WTC11 (cell line): ENCODE measurements at regions not wholly inside any gene's neighbourhood (a gene's known extent, or its start where the extent isn't known, plus 50 kb on each side); places are given as distances from the start of the nearest gene placed in this dataset.

Source experiments
- ATAC-seq: fragments of 200-7000 bp; cut with Tn5 transposase; 2 replicates; pipeline ENCODE4 v1.10.0; 2021; ENCODE audit warnings: mild to moderate bottlenecking, moderate library complexity
- CTCF ChIA-PET: fragments of 300-600 bp; sonication (Branson Sonifier 250); formaldehyde crosslinking; loops from one replicate; lab custom pipeline; 2021; ENCODE audit warnings: antibody characterized with exemption; lab: Charles Lee
- POLR2A ChIA-PET: fragments of 350-600 bp; sonication (Branson Sonifier 250); formaldehyde crosslinking; loops from one replicate; lab custom pipeline; 2021; ENCODE audit warnings: antibody characterized with exemption; lab: Charles Lee
- DNase-seq: peaks from one replicate; pipeline ENCODE4 v3.0.0; 2021; ENCODE audit warnings: low spot score
- H3K27ac Mint-ChIP-seq: 2 replicates; pipeline ENCODE4 v1.8.0; 2021; ENCODE audit warnings: mixed read lengths
- H3K27me3 Mint-ChIP-seq: 2 replicates; pipeline ENCODE4 v1.8.0; 2021; ENCODE audit warnings: low read depth, mild to moderate bottlenecking, moderate library complexity, mixed read lengths
- H3K36me3 Mint-ChIP-seq: 2 replicates; pipeline ENCODE4 v1.8.0; 2021; ENCODE audit warnings: mixed read lengths
- H3K4me1 Mint-ChIP-seq: 2 replicates; pipeline ENCODE4 v1.8.0; 2022; ENCODE audit warnings: mixed read lengths
- H3K4me3 Mint-ChIP-seq: 2 replicates; pipeline ENCODE4 v1.8.0; 2021; ENCODE audit warnings: mild to moderate bottlenecking, moderate library complexity, mixed read lengths
- H3K9me3 Mint-ChIP-seq: 2 replicates; pipeline ENCODE4 v1.8.0; 2021; ENCODE audit warnings: mixed read lengths
- CREB1 ChIP-seq: sonication (generic); formaldehyde crosslinking; IDR thresholded peaks from 2 replicates; pipeline ENCODE4 v1.8.0; 2023; ENCODE audit warnings: mild to moderate bottlenecking, missing genetic modification reagents
- ETV6 ChIP-seq: sonication (generic); formaldehyde crosslinking; IDR thresholded peaks from 2 replicates; pipeline ENCODE4 v1.8.1; 2022; ENCODE audit warnings: mild to moderate bottlenecking, missing genetic modification reagents
- GABPB1 ChIP-seq: sonication (generic); formaldehyde crosslinking; IDR thresholded peaks from 2 replicates; pipeline ENCODE4 v1.8.1; 2023; ENCODE audit warnings: mild to moderate bottlenecking, missing genetic modification reagents
- NFE2L1 ChIP-seq: sonication (generic); formaldehyde crosslinking; IDR thresholded peaks from 2 replicates; pipeline ENCODE4 v1.8.1; 2023; ENCODE audit warnings: missing genetic modification reagents
- OVOL2 ChIP-seq: fragments of 250-450 bp; sonication (Bioruptor Pico); IDR thresholded peaks from 2 replicates; pipeline ENCODE4 v1.9.0; 2021; ENCODE audit warnings: mild to moderate bottlenecking, borderline replicate concordance
- ZNF219 ChIP-seq: sonication (generic); formaldehyde crosslinking; IDR thresholded peaks from 2 replicates; pipeline ENCODE4 v1.8.0; 2023; ENCODE audit warnings: missing genetic modification reagents, mild to moderate bottlenecking, borderline replicate concordance
- ZNF671 ChIP-seq: fragments of 250-450 bp; sonication (Bioruptor Pico); IDR thresholded peaks from 2 replicates; pipeline ENCODE4 v1.8.0; 2021; ENCODE audit warnings: mild to moderate bottlenecking
- TF ChIP-seq, protein P1 (sequence below): sonication (generic); formaldehyde crosslinking; IDR thresholded peaks from 2 replicates; pipeline ENCODE4 v1.8.0; 2022; ENCODE audit warnings: mild to moderate bottlenecking, missing genetic modification reagents
- TF ChIP-seq, protein P2 (sequence below): fragments of 250-450 bp; sonication (Bioruptor Pico); IDR thresholded peaks from 2 replicates; pipeline ENCODE4 v1.8.0; 2021; ENCODE audit warnings: mild to moderate bottlenecking
- TF ChIP-seq, protein P3 (sequence below): fragments of 200-600 bp; IDR thresholded peaks from 2 replicates; pipeline ENCODE4 v1.8.0; 2022; ENCODE audit warnings: antibody characterized with exemption
- TF ChIP-seq, protein P4 (sequence below): sonication (generic); formaldehyde crosslinking; conservative IDR thresholded peaks from 2 replicates; pipeline ENCODE4 v1.8.1; 2022; ENCODE audit warnings: mild to moderate bottlenecking, missing genetic modification reagents
- TF ChIP-seq, protein P5 (sequence below): sonication (generic); formaldehyde crosslinking; conservative IDR thresholded peaks from 2 replicates; pipeline ENCODE4 v1.8.1; 2023; ENCODE audit warnings: mild to moderate bottlenecking, low read depth, missing genetic modification reagents, moderate library complexity

DNA sequence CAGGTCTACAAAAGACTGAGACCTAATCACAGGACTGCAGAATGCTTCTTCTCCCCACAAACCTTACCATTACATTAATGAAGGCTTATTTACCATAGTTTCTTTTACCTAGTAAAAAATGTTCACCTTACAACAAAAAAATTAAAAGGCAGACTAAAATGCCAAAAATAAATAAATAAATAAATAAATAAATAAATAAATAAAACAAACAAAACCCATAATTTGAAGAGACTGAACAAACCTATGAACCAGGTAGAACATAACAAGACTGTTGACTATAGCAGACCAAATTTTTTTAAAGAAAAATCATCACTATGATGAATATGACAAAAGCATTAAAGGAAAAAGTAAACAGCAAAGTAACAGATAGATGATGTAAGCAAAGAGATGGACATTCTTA is 946.3 kb downstream of the EPHA7 start:
- peaks cover 10% of the 10 kb centered on the region; the same call in 1 of the 2 replicates for H3K9me3 Mint-ChIP-seq
- no peak for DNase-seq
- H3K36me3 Mint-ChIP-seq: no peaks in the 10 kb centered on the region
- POLR2A ChIA-PET: no interaction called here
- no peak for ATAC-seq
- TF ChIP-seq, protein P1, sequence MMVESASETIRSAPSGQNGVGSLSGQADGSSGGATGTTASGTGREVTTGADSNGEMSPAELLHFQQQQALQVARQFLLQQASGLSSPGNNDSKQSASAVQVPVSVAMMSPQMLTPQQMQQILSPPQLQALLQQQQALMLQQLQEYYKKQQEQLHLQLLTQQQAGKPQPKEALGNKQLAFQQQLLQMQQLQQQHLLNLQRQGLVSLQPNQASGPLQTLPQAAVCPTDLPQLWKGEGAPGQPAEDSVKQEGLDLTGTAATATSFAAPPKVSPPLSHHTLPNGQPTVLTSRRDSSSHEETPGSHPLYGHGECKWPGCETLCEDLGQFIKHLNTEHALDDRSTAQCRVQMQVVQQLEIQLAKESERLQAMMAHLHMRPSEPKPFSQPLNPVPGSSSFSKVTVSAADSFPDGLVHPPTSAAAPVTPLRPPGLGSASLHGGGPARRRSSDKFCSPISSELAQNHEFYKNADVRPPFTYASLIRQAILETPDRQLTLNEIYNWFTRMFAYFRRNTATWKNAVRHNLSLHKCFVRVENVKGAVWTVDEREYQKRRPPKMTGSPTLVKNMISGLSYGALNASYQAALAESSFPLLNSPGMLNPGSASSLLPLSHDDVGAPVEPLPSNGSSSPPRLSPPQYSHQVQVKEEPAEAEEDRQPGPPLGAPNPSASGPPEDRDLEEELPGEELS (CRISPR knock-in tag): no peak
- TF ChIP-seq ZNF219 (CRISPR knock-in tag) (no peak), NFE2L1 (CRISPR knock-in tag) (no peak), ZNF671 (CRISPR knock-in tag) (no peak), OVOL2 (CRISPR knock-in tag) (no peak)
- TF ChIP-seq, protein P2, sequence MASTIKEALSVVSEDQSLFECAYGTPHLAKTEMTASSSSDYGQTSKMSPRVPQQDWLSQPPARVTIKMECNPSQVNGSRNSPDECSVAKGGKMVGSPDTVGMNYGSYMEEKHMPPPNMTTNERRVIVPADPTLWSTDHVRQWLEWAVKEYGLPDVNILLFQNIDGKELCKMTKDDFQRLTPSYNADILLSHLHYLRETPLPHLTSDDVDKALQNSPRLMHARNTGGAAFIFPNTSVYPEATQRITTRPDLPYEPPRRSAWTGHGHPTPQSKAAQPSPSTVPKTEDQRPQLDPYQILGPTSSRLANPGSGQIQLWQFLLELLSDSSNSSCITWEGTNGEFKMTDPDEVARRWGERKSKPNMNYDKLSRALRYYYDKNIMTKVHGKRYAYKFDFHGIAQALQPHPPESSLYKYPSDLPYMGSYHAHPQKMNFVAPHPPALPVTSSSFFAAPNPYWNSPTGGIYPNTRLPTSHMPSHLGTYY (CRISPR knock-in tag): no peak
- H3K4me3 Mint-ChIP-seq: no peak overlapping the region
- CTCF ChIA-PET: no interaction called here
- peaks cover 5% of the 10 kb centered on the region for H3K4me1 Mint-ChIP-seq
- H3K27ac Mint-ChIP-seq: no peak overlapping the region
- H3K27me3 Mint-ChIP-seq: no peaks in the 10 kb centered on the region

DNA sequence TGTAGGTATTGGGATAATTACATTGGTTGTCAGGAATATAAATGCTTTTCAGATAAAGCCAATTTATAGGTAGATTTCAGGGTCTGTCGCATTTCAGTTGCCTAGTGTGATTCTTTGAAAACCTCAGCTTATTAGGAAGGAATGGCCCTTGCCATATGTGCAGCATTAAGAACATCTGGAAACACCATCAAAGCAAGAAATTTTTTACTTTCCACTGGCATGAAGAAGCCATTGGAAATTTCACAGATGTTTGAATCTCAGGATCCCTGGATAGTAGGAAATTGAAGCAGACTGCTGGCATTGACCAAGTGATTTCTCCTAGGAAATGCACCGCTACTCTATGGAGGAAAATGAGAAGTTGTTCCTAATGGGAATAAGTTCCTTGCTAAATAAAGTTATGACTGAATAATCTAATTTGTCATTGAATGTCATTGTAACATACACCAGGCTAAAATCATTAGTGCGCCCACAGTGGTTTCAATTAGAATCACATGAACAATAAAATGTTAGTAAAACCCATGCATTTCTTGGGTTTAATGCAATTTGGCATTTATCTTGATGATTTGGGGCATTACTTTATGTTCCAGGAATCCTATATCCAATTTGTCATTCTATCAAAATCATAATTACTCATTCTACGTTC is 950.1 kb downstream of the EPHA7 start:
- Mint-ChIP-seq H3K36me3 (peaks cover 25% of the 10 kb centered on the region), H3K4me1 (peaks cover 5% of the 10 kb centered on the region), H3K9me3 (peaks cover 28% of the 10 kb centered on the region), H3K27ac (no peak overlapping the region), H3K4me3 (no peak overlapping the region), H3K27me3 (peaks cover 3% of the 10 kb centered on the region; the same call in 1 of the 2 replicates)
- no peak for ATAC-seq
- TF ChIP-seq ETV6 (no peak), CREB1 (CRISPR knock-in tag) (no peak), GABPB1 (CRISPR knock-in tag) (no peak)
- TF ChIP-seq, protein P1 (CRISPR knock-in tag): no peak
- TF ChIP-seq, protein P3, sequence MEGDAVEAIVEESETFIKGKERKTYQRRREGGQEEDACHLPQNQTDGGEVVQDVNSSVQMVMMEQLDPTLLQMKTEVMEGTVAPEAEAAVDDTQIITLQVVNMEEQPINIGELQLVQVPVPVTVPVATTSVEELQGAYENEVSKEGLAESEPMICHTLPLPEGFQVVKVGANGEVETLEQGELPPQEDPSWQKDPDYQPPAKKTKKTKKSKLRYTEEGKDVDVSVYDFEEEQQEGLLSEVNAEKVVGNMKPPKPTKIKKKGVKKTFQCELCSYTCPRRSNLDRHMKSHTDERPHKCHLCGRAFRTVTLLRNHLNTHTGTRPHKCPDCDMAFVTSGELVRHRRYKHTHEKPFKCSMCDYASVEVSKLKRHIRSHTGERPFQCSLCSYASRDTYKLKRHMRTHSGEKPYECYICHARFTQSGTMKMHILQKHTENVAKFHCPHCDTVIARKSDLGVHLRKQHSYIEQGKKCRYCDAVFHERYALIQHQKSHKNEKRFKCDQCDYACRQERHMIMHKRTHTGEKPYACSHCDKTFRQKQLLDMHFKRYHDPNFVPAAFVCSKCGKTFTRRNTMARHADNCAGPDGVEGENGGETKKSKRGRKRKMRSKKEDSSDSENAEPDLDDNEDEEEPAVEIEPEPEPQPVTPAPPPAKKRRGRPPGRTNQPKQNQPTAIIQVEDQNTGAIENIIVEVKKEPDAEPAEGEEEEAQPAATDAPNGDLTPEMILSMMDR: no peak
- TF ChIP-seq, protein P4, sequence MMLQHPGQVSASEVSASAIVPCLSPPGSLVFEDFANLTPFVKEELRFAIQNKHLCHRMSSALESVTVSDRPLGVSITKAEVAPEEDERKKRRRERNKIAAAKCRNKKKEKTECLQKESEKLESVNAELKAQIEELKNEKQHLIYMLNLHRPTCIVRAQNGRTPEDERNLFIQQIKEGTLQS (CRISPR knock-in tag): no peak
- TF ChIP-seq, protein P5, sequence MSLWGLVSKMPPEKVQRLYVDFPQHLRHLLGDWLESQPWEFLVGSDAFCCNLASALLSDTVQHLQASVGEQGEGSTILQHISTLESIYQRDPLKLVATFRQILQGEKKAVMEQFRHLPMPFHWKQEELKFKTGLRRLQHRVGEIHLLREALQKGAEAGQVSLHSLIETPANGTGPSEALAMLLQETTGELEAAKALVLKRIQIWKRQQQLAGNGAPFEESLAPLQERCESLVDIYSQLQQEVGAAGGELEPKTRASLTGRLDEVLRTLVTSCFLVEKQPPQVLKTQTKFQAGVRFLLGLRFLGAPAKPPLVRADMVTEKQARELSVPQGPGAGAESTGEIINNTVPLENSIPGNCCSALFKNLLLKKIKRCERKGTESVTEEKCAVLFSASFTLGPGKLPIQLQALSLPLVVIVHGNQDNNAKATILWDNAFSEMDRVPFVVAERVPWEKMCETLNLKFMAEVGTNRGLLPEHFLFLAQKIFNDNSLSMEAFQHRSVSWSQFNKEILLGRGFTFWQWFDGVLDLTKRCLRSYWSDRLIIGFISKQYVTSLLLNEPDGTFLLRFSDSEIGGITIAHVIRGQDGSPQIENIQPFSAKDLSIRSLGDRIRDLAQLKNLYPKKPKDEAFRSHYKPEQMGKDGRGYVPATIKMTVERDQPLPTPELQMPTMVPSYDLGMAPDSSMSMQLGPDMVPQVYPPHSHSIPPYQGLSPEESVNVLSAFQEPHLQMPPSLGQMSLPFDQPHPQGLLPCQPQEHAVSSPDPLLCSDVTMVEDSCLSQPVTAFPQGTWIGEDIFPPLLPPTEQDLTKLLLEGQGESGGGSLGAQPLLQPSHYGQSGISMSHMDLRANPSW (CRISPR knock-in tag): no peak
- ChIA-PET POLR2A (no interaction called here), CTCF (no interaction called here)
- DNase-seq: no peak
